Neural cell (in vitro differentiated cells): ENCODE measurements at regions not wholly inside any gene's neighbourhood (a gene's known extent, or its start where the extent isn't known, plus 50 kb on each side); places are given as distances from the start of the nearest gene placed in this dataset.

ENCODE experiments used
- H2AFZ ChIP-seq: fragments of 200-600, 300-800 bp; sonication (generic), shearing (Covaris generic); 2 replicates; pipeline ENCODE4 v1.6.0; 2014; ENCODE audit warnings: low read depth, mild to moderate bottlenecking, antibody characterized with exemption, low read length, moderate library complexity
- H3F3A ChIP-seq: fragments of 200-600 bp; shearing (Covaris generic); 2 replicates; pipeline ENCODE4 v1.6.1; 2016; ENCODE audit warnings: mild to moderate bottlenecking, moderate library complexity, mixed read lengths, antibody characterized with exemption, low read length; ENCODE audit not compliant: insufficient read depth, poor library complexity, severe bottlenecking
- H3K27ac ChIP-seq: fragments of 200-600, 300-800 bp; sonication (generic), shearing (Covaris generic); 2 replicates; pipeline ENCODE4 v1.5.1; 2014; ENCODE audit warnings: mild to moderate bottlenecking, low read length, moderate library complexity
- H3K27me3 ChIP-seq: fragments of 300-800, 200-600 bp; sonication (generic), shearing (Covaris generic); 2 replicates; pipeline ENCODE4 v1.6.0; 2014; ENCODE audit warnings: mild to moderate bottlenecking, low read depth, low read length, moderate library complexity; ENCODE audit not compliant: insufficient read depth
- H3K36me3 ChIP-seq: fragments of 300-800, 200-600 bp; sonication (generic), shearing (Covaris generic); 2 replicates; pipeline ENCODE4 v1.5.1; 2014; ENCODE audit warnings: mild to moderate bottlenecking, antibody characterized with exemption, low read length, moderate library complexity; ENCODE audit not compliant: insufficient read depth
- H3K4me2 ChIP-seq: fragments of 300-800, 200-600 bp; sonication (generic), shearing (Covaris generic); 2 replicates; pipeline ENCODE4 v1.6.0; 2014; ENCODE audit warnings: mild to moderate bottlenecking, low read length
- H3K4me3 ChIP-seq: fragments of 300-800, 200-600 bp; sonication (generic), shearing (Covaris generic); 2 replicates; pipeline ENCODE4 v1.5.1; 2014; ENCODE audit warnings: mild to moderate bottlenecking, low read length, moderate library complexity
- H3K79me2 ChIP-seq: fragments of 200-600 bp; shearing (Covaris generic); replicated peaks from 2 replicates; pipeline ENCODE4 v1.6.0; 2014; ENCODE audit warnings: mild to moderate bottlenecking, low read length, moderate library complexity; ENCODE audit not compliant: insufficient read depth
- H3K9ac ChIP-seq: fragments of 300-800, 200-600 bp; sonication (generic), shearing (Covaris generic); 2 replicates; pipeline ENCODE4 v1.6.1; 2016; ENCODE audit warnings: mild to moderate bottlenecking, low read length, mixed read lengths
- H3K9me2 ChIP-seq: fragments of 200-600 bp; shearing (Covaris generic); 2 replicates; pipeline ENCODE4 v1.6.1; 2016; ENCODE audit warnings: mild to moderate bottlenecking, low read length, mixed read lengths; ENCODE audit not compliant: insufficient read depth
- H3K9me3 ChIP-seq: fragments of 200-600, 300-800 bp; sonication (generic), shearing (Covaris generic); 2 replicates; pipeline ENCODE4 v1.6.1; 2016; ENCODE audit warnings: mild to moderate bottlenecking, mixed run types, low read length, moderate library complexity, mixed read lengths
- H4K20me1 ChIP-seq: fragments of 200-600 bp; shearing (Covaris generic); 2 replicates; pipeline ENCODE4 v1.6.1; 2016; ENCODE audit warnings: mild to moderate bottlenecking, mixed run types; ENCODE audit not compliant: insufficient read depth
- EP300 ChIP-seq: fragments of 450-650 bp; conservative IDR thresholded peaks from 2 replicates; pipeline ENCODE4 v1.6.1; 2014; ENCODE audit warnings: antibody characterized with exemption, mild to moderate bottlenecking, moderate library complexity; ENCODE audit not compliant: poor library complexity, severe bottlenecking
- EZH2 ChIP-seq: fragments of 200-600, 300-800 bp; shearing (Covaris generic), sonication (generic); IDR thresholded peaks from 2 replicates; pipeline ENCODE4 v1.6.1; 2014; ENCODE audit warnings: antibody characterized with exemption, low read length, borderline replicate concordance, mild to moderate bottlenecking; ENCODE audit not compliant: insufficient read depth, poor library complexity, severe bottlenecking
- MXI1 ChIP-seq: fragments of 450-650 bp; conservative IDR thresholded peaks from 2 replicates; pipeline ENCODE4 v1.6.1; 2014; ENCODE audit warnings: antibody characterized with exemption, mild to moderate bottlenecking; ENCODE audit not compliant: poor library complexity, severe bottlenecking
- POLR2AphosphoS5 ChIP-seq: IDR thresholded peaks from 2 replicates; pipeline ENCODE4 v1.6.1; 2012
- RAD21 ChIP-seq: fragments of 450-650 bp; conservative IDR thresholded peaks from 2 replicates; pipeline ENCODE4 v1.6.1; 2014; ENCODE audit warnings: antibody characterized with exemption, mild to moderate bottlenecking, moderate library complexity
- REST ChIP-seq: IDR thresholded peaks from 2 replicates; pipeline ENCODE4 v1.6.1; 2012; ENCODE audit warnings: borderline replicate concordance
- SMC3 ChIP-seq: fragments of 450-650 bp; conservative IDR thresholded peaks from 2 replicates; pipeline ENCODE4 v1.6.1; 2014; ENCODE audit warnings: antibody characterized with exemption, mild to moderate bottlenecking, moderate library complexity; ENCODE audit not compliant: poor library complexity
- TAF1 ChIP-seq: IDR thresholded peaks from 2 replicates; pipeline ENCODE4 v1.6.1; 2012; ENCODE audit warnings: low read depth
- TF ChIP-seq, protein P1 (sequence below): fragments of 450-650 bp; IDR thresholded peaks from 2 replicates; pipeline ENCODE4 v1.5.1; 2014; ENCODE audit warnings: antibody characterized with exemption, mild to moderate bottlenecking, moderate library complexity; ENCODE audit not compliant: poor library complexity, severe bottlenecking

- TF ChIP-seq SMC3 (no peak), MXI1 (no peak), POLR2AphosphoS5 (no peak), EP300 (no peak)
Observed at GRCh38 chr9:73412874-73413273, 261.2 kb downstream of the ANXA1 start.

GRCh38 chr9:73423891-73424290 is 272.2 kb downstream of the ANXA1 start:
- Histone ChIP-seq H3K9me2 (no peaks in the 10 kb centered on the region), H3K27ac (no peak overlapping the region), H3K9ac (no peak overlapping the region), H3K4me3 (no peak overlapping the region), H3F3A (no peaks in the 10 kb centered on the region), H3K79me2 (no peaks in the 10 kb centered on the region), H3K36me3 (no peaks in the 10 kb centered on the region), H2AFZ (no peak overlapping the region), H3K9me3 (no peaks in the 10 kb centered on the region), H3K27me3 (no peaks in the 10 kb centered on the region), H3K4me2 (no peak overlapping the region), H4K20me1 (no peaks in the 10 kb centered on the region)
- TF ChIP-seq EZH2 (no peak), POLR2AphosphoS5 (no peak), EP300 (no peak), SMC3 (no peak), TAF1 (no peak), MXI1 (no peak), RAD21 (no peak), REST (no peak)
- TF ChIP-seq, protein P1, sequence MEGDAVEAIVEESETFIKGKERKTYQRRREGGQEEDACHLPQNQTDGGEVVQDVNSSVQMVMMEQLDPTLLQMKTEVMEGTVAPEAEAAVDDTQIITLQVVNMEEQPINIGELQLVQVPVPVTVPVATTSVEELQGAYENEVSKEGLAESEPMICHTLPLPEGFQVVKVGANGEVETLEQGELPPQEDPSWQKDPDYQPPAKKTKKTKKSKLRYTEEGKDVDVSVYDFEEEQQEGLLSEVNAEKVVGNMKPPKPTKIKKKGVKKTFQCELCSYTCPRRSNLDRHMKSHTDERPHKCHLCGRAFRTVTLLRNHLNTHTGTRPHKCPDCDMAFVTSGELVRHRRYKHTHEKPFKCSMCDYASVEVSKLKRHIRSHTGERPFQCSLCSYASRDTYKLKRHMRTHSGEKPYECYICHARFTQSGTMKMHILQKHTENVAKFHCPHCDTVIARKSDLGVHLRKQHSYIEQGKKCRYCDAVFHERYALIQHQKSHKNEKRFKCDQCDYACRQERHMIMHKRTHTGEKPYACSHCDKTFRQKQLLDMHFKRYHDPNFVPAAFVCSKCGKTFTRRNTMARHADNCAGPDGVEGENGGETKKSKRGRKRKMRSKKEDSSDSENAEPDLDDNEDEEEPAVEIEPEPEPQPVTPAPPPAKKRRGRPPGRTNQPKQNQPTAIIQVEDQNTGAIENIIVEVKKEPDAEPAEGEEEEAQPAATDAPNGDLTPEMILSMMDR = no peak

More at GRCh38 chr9:73412874-73413273, 261.2 kb downstream of the ANXA1 start:
- Histone ChIP-seq H4K20me1 (no peaks in the 10 kb centered on the region), H2AFZ (no peak overlapping the region), H3K9me3 (no peaks in the 10 kb centered on the region), H3K27ac (no peak overlapping the region), H3K4me3 (no peak overlapping the region), H3K9me2 (no peaks in the 10 kb centered on the region), H3K79me2 (no peaks in the 10 kb centered on the region), H3K4me2 (no peak overlapping the region), H3K27me3 (no peaks in the 10 kb centered on the region), H3K36me3 (no peaks in the 10 kb centered on the region), H3F3A (no peaks in the 10 kb centered on the region), H3K9ac (no peak overlapping the region)

DNA sequence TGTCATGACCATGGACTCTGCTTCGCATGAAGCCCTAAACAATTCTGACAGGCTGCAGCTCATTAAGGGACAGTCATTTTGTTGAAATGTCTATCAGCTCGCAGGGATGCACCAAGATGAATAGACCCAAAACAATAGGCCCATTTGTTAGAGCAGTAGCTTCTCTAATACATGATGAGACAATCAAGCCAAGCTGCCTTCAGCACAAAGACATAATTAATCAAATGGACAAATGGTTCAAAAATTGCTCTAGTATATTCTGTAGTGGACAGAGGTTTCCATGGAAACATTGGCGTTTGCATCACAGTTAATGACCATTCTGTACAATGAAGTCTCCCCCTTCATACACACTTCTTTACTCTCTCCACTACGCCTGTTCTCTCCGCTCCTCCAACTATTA is 274.6 kb downstream of the ANXA1 start:
- Histone ChIP-seq H3K79me2 (no peaks in the 10 kb centered on the region), H3K36me3 (no peaks in the 10 kb centered on the region), H3K9me3 (no peaks in the 10 kb centered on the region), H4K20me1 (no peaks in the 10 kb centered on the region), H3K9me2 (no peaks in the 10 kb centered on the region), H3K9ac (no peak overlapping the region), H3K4me2 (no peak overlapping the region), H3K27me3 (no peaks in the 10 kb centered on the region), H3F3A (no peaks in the 10 kb centered on the region), H3K27ac (peak overlapping the region; percentile 21), H3K4me3 (no peak overlapping the region), H2AFZ (no peak overlapping the region)
- TF ChIP-seq EZH2 (no peak), EP300 (peak; percentile 10)
